GM18505 (cell line): ENCODE measurements at regions not wholly inside any gene's neighbourhood (a gene's known extent, or its start where the extent isn't known, plus 50 kb on each side); places are given as distances from the start of the nearest gene placed in this dataset.
"Not testable (repeated sequence)": the region's sequence is repeated elsewhere in the genome, so short reads cannot be mapped to it uniquely, and the experiment has no call there.

Experiments used
- ATAC-seq: cut with Tn5 transposase; IDR thresholded peaks from one replicate; pipeline ENCODE4 v1.9.1; 2021; ENCODE audit not compliant: unreplicated experiment
- POLR2A ChIP-seq: IDR thresholded peaks from 4 replicates; pipeline ENCODE4 v1.6.1; 2011; ENCODE audit warnings: borderline replicate concordance; ENCODE audit not compliant: insufficient read depth, insufficient read length; ENCODE audit errors: extremely low read depth

DNA sequence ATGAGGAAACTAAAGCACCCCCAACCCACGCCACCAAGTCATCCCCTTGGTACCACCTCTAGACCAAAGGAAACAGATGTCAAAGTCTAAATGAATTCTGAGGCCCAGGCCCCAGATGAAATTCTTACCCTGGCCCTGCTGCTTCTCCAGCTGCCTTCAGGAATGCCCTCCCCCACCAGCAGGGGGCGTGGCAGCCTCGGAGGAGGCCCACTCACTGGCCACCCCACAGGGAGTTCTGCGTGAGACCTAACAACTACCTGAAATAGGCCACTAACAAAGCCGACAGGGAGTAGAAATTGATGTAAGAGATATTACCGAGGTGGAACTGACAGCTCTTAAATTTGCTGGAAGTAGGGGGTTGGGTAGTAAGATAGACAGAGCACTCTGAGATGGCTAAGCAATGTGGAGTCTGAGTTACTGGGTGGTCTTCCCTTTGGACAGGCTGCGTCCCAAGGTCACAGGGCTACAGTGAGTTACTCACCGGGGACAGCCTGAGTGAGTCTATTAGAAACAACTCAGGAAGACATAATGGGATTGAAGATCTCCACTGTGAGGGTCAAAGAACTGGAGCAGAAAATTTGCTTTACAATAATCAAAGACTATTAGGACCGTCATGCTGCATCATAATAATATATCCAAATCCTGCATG, 240.7 kb downstream of the SHOX2 start:
- TF ChIP-seq POLR2A: no peak
- peak; percentile 97 for ATAC-seq

GRCh38 chr3:157861076-157861765, 245.0 kb downstream of the SHOX2 start:
- TF ChIP-seq POLR2A: no peak
- ATAC-seq: no peak

DNA sequence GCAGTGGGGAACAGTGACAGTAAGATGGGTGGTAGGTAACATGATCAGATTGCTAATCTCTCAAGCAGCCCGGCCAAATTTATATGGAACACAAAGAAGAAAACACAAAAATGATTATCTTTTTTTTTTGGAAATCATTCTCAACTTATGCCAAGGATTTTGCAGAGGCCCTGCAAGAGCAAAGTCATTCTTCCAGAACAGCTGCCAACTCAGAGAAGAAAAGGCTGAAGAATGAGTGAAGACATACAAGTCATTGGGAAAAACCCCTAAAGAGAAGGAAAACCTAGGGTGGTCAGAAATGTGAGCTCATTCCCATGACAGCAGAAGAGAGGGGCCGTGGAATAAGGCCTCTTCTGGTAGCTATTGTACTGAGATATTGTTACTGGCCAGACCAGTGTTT, 246.7 kb downstream of the SHOX2 start:
- no peak for ATAC-seq
- TF ChIP-seq POLR2A: no peak

GRCh38 chr3:157858821-157859220, 247.4 kb downstream of the SHOX2 start:
- TF ChIP-seq POLR2A: no peak
- ATAC-seq: no peak

DNA sequence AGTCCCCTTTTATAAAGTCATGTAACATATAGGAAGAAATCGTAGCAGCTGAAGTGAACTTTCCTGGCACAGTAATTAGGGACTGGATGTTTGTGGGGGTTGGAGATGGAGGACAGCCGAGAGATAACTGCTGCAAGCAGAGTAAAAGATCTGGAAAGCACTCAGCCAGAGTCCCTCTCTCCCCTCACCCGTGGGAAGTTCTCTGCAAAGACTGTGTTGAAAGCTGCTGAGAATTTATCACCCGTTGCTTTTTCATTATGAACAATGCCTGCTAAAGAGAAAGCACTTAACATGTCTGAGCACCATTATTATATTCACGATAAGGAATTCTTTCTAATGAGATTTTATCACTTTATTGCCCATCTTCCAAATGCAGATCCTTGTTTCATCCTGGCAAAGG, 248.8 kb downstream of the SHOX2 start:
- ATAC-seq: no peak
- TF ChIP-seq POLR2A: no peak

- no peak for ATAC-seq
- TF ChIP-seq POLR2A: no peak
Measured at GRCh38 chr3:157856078-157856939, 249.9 kb downstream of the SHOX2 start.

DNA sequence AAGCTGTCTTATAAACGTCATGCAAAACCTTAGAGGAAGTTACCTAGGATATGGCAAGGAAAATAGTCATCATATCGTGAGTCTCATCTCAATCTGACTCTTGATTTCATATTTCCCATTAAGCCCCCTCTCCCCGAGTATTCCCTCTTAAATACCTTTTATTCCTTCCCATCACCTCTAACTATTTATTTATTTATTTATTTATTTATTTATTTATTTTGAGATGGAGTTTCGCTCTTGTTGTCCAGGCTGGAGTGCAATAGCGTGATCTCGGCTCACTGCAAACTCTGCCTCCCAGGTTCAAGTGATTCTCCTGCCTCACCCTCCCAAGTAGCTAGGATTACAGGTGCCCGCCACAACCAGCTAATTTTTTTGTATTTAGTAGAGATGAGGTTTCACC, 260.4 kb downstream of the SHOX2 start:
- not testable (repeated sequence) for ATAC-seq

DNA sequence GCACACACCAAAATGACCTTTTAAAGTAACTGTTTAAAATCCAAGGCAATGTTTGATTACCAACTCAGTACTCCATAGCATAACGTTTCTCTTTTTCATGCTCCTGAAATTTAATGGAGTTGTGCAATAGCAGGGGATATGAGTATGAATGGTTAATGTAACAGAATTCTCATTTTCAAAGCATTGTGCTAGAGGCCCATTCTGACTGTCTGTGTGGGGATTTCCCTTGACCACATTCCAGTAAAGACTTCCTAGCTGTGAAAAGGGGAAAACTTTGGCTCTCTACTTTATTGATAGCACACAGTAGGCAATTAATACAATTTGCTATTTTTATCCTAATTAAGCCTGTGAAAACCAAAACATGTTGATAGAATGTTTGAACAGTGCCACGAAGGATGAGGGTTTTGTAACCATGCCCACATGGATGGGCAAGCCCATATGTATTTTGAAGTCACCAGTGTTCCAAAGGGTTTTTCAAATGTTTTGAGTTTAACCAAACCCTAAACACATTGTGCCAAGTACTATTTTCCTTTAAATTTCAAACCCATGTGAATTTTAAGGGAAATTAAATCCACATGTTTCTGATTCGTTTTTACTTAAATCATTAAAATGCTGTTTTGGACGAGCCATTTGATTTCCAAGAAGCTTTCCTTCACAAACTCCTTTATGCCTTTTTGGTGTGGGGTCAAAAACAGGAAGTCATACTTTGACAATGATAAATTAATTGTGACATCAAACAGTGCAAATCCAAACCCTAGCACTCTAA, 261.2 kb downstream of the SHOX2 start:
- no peak for TF ChIP-seq POLR2A
- no peak for ATAC-seq

GRCh38 chr3:157844216-157844615, 262.0 kb downstream of the SHOX2 start:
- no peak for ATAC-seq
- no peak for TF ChIP-seq POLR2A

DNA sequence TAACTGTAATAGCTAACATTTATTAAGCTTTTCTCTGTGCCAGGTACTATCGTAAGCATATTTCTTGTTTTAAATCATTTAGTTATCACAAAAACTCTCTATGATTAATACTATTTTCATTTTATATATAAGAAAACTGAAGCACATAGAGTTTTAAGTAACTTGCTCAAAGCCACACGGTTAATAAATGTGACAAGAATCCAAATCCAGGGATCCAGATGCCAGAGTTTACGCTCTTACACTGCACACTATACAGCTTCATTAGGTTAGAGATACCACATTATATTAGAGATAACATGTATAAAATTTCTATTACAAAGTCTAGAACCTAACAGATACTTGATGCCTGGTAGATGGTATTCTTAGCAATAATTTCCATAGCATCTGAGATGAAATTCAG, 265.2 kb downstream of the SHOX2 start:
- TF ChIP-seq POLR2A: no peak
- ATAC-seq: no peak

- ATAC-seq: no peak
- no peak for TF ChIP-seq POLR2A
Measured at GRCh38 chr3:157840564-157840963, 265.7 kb downstream of the SHOX2 start.

DNA sequence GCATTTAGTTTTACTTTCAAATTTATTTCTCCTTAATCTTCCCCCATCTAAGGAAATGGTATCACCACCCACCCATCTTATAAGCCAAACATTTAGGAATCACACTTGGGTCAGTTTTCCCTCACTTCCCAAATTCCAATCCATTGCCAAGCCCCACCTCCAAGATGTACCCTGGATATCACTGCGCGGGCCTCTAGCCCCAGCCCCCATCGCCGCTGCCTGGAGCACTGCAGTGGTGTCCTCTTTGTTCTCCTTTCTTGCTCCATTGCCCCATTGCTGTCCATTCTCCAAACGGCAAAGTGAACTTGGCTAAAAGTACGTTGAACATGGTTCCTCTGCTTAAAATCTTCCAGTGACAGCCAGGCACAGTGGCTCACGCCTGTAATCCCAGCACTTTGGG, 267.8 kb downstream of the SHOX2 start:
- no peak for TF ChIP-seq POLR2A
- no peak for ATAC-seq

DNA sequence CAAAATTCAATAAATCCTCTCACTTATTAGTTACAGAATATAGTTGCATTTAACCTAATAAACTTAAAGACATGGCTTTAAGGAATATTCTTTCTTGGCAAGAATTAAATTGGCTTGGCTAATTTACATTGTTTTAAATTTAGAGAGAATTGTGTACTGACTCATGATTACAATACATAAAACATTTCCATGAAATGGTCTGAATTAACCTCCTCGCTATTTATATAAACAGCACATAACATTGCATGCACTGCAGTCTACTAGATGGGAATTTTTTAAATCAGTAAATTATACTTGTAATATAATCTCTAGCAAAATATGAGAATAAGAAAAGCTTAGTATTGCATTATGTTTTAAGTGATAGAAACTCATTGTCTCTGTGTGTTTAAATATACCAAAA, 268.9 kb downstream of the SHOX2 start:
- ATAC-seq: no peak
- no peak for TF ChIP-seq POLR2A

DNA sequence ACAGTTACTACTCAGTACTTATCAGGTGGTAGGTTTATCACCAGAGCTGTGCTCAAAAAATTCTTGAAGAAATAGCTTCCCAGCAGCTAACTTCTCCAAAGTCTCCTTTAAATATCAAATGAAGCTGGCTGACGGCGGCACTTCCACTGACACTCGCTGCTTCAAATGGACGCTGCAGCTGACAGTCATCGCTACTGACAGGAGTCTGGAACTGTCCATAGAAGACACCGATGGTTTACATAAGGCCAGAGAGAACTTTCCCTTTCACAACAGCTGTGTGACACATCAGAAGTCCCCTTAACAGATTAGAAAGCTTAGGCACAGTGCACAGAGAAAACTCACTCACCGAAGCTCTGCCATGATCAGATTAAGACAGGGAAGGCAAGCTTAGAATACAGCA, 270.2 kb downstream of the SHOX2 start:
- no peak for ATAC-seq
- no peak for TF ChIP-seq POLR2A

- no peak for ATAC-seq
- TF ChIP-seq POLR2A: no peak
Measured at GRCh38 chr3:157832588-157832987, 273.6 kb downstream of the SHOX2 start.
